Endothelial cell of umbilical vein (primary cell): ENCODE measurements at regions not wholly inside any gene's neighbourhood (a gene's known extent, or its start where the extent isn't known, plus 50 kb on each side); places are given as distances from the start of the nearest gene placed in this dataset.

ENCODE experiments used
- EZH2 ChIP-seq: IDR thresholded peaks from 2 replicates; pipeline ENCODE4 v1.6.1; 2012; ENCODE audit warnings: borderline replicate concordance, low read depth, mild to moderate bottlenecking, moderate library complexity, low read length, inconsistent platforms; ENCODE audit not compliant: severe bottlenecking
- FOS ChIP-seq: IDR thresholded peaks from 2 replicates; pipeline ENCODE4 v1.6.1; 2011; ENCODE audit warnings: mild to moderate bottlenecking, low read length, moderate library complexity, borderline replicate concordance; ENCODE audit not compliant: insufficient read depth
- JUN ChIP-seq: IDR thresholded peaks from 2 replicates; pipeline ENCODE4 v1.6.1; 2011; ENCODE audit warnings: borderline replicate concordance, low read depth; ENCODE audit not compliant: insufficient read length, insufficient read depth
- MYC ChIP-seq: IDR thresholded peaks from one replicate; pipeline ENCODE4 v1.6.1; 2011; ENCODE audit warnings: mild to moderate bottlenecking, low read depth, low read length
- POLR2A ChIP-seq: IDR thresholded peaks from 2 replicates; pipeline ENCODE4 v1.6.1; 2012; ENCODE audit warnings: low read depth, mild to moderate bottlenecking, control low read depth, low read length
- POLR2AphosphoS5 ChIP-seq: IDR thresholded peaks from 2 replicates; pipeline ENCODE4 v1.6.1; 2012; ENCODE audit warnings: low read depth, mild to moderate bottlenecking, control low read depth, low read length, moderate library complexity; ENCODE audit not compliant: insufficient read depth
- TF ChIP-seq, protein P1 (sequence below), 2 donors: IDR thresholded peaks; 1 replicate in 1 of 2; 2 replicates in 1 of 2; pipeline ENCODE4 v1.5.1; 2011; ENCODE audit warnings: low read length in 2 of 2, mild to moderate bottlenecking in 2 of 2, moderate library complexity in 2 of 2, control low read depth in 1 of 2, inconsistent platforms in 1 of 2, low read depth in 1 of 2; ENCODE audit not compliant: insufficient read depth in 1 of 2; ENCODE audit errors: extremely low read depth in 1 of 2
- TF ChIP-seq, protein P2 (sequence below): IDR thresholded peaks from 2 replicates; pipeline ENCODE4 v1.6.1; 2011; ENCODE audit not compliant: insufficient read depth, insufficient read length

DNA sequence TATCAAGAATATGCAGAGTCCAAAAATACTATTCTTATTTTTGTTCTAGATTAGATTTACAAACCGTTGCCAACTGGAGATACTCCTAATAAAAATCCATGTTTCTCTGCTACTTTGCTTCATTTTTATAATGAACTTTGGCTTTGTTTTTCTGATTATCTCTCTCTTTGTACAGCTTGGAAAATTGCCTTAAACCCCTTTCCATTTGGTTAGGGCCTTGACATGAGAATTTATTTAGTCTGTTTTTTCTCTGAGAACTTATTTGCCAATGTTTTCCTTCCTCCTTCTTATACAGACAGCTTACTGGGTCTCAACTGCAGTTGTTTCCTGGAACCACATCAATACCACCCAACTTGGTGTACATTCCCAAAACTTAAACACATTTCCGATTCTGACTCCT, 555.4 kb downstream of the SLITRK6 start:
- TF ChIP-seq POLR2A: no peak
- TF ChIP-seq, protein P1, sequence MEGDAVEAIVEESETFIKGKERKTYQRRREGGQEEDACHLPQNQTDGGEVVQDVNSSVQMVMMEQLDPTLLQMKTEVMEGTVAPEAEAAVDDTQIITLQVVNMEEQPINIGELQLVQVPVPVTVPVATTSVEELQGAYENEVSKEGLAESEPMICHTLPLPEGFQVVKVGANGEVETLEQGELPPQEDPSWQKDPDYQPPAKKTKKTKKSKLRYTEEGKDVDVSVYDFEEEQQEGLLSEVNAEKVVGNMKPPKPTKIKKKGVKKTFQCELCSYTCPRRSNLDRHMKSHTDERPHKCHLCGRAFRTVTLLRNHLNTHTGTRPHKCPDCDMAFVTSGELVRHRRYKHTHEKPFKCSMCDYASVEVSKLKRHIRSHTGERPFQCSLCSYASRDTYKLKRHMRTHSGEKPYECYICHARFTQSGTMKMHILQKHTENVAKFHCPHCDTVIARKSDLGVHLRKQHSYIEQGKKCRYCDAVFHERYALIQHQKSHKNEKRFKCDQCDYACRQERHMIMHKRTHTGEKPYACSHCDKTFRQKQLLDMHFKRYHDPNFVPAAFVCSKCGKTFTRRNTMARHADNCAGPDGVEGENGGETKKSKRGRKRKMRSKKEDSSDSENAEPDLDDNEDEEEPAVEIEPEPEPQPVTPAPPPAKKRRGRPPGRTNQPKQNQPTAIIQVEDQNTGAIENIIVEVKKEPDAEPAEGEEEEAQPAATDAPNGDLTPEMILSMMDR (IDR thresholded peaks at IDR 0.05; ENCODE audit: extremely low read depth in 1 of 2, insufficient read depth in 1 of 2, low read depth in 1 of 2, low read length in 2 of 2): no peak
- TF ChIP-seq POLR2AphosphoS5: no peak
- TF ChIP-seq MYC: no peak
- no peak for TF ChIP-seq EZH2
- TF ChIP-seq FOS: no peak
- TF ChIP-seq, protein P2, sequence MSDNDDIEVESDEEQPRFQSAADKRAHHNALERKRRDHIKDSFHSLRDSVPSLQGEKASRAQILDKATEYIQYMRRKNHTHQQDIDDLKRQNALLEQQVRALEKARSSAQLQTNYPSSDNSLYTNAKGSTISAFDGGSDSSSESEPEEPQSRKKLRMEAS: no peak
- no peak for TF ChIP-seq JUN
